Adipocyte (in vitro differentiated cells): ENCODE measurements at regions not wholly inside any gene's neighbourhood (a gene's known extent, or its start where the extent isn't known, plus 50 kb on each side); places are given as distances from the start of the nearest gene placed in this dataset.
"Not testable (repeated sequence)": the region's sequence is repeated elsewhere in the genome, so short reads cannot be mapped to it uniquely, and the experiment has no call there.

Experiments
- DNase-seq: peaks from one replicate; pipeline ENCODE4 v3.0.0-alpha.2; 2015; ENCODE audit warnings: low read depth
- H3K27me3 ChIP-seq: replicated peaks from 2 replicates; pipeline ENCODE4 v1.7.0; 2013; ENCODE audit warnings: mild to moderate bottlenecking, low read length, moderate library complexity; ENCODE audit not compliant: control insufficient read depth, insufficient read depth
- H3K36me3 ChIP-seq: 2 replicates; pipeline ENCODE4 v1.7.0; 2013; ENCODE audit warnings: low read length, mild to moderate bottlenecking, moderate library complexity; ENCODE audit not compliant: control insufficient read depth, insufficient read depth, severe bottlenecking
- H3K4me1 ChIP-seq: 2 replicates; pipeline ENCODE4 v1.7.0; 2013; ENCODE audit warnings: mild to moderate bottlenecking, low read length, moderate library complexity; ENCODE audit not compliant: control insufficient read depth, insufficient read depth
- H3K4me3 ChIP-seq: 2 replicates; pipeline ENCODE4 v1.7.0; 2013; ENCODE audit warnings: mild to moderate bottlenecking, low read length, moderate library complexity
- H3K9ac ChIP-seq: 2 replicates; pipeline ENCODE4 v1.7.0; 2013; ENCODE audit warnings: mild to moderate bottlenecking, low read length, moderate library complexity
- H3K9me3 ChIP-seq: 2 replicates; pipeline ENCODE4 v1.7.0; 2013; ENCODE audit warnings: mild to moderate bottlenecking, low read length, moderate library complexity; ENCODE audit not compliant: control insufficient read depth

GRCh38 chr3:104349836-104350235 is 1016.9 kb upstream of the ALCAM start:
- Histone ChIP-seq H3K9ac (no peak overlapping the region), H3K4me1 (no peaks in the 10 kb centered on the region), H3K4me3 (no peak overlapping the region), H3K9me3 (no peaks in the 10 kb centered on the region), H3K36me3 (no peaks in the 10 kb centered on the region), H3K27me3 (no peaks in the 10 kb centered on the region)
- DNase-seq: peak; percentile 61

- H3K4me3 ChIP-seq: no peak overlapping the region
- no peak for DNase-seq
- H3K9me3 ChIP-seq: no peaks in the 10 kb centered on the region
- no peaks in the 10 kb centered on the region for H3K27me3 ChIP-seq
- no peak overlapping the region for H3K9ac ChIP-seq
- H3K36me3 ChIP-seq: no peaks in the 10 kb centered on the region
- H3K4me1 ChIP-seq: peaks cover 2% of the 10 kb centered on the region
These were observed 1012.8 kb upstream of the ALCAM start for GRCh38 chr3:104353951-104354350.

- H3K4me1 ChIP-seq: peaks cover 12% of the 10 kb centered on the region
- no peaks in the 10 kb centered on the region for H3K27me3 ChIP-seq
- no peaks in the 10 kb centered on the region for H3K36me3 ChIP-seq
- H3K9me3 ChIP-seq: no peaks in the 10 kb centered on the region
- peak; percentile 95 for DNase-seq
- H3K4me3 ChIP-seq: peak overlapping the region; percentile 38
- peak overlapping the region; percentile 23 for H3K9ac ChIP-seq
These were observed 1007.2 kb upstream of the ALCAM start for GRCh38 chr3:104359546-104359945.

GRCh38 chr3:104360038-104360437 is 1006.7 kb upstream of the ALCAM start:
- peak overlapping the region; percentile 23 for H3K9ac ChIP-seq
- H3K9me3 ChIP-seq: no peaks in the 10 kb centered on the region
- peaks cover 12% of the 10 kb centered on the region for H3K4me1 ChIP-seq
- peak overlapping the region; percentile 38 for H3K4me3 ChIP-seq
- no peaks in the 10 kb centered on the region for H3K36me3 ChIP-seq
- DNase-seq: no peak
- H3K27me3 ChIP-seq: no peaks in the 10 kb centered on the region

GRCh38 chr3:104361748-104362147 is 1005.0 kb upstream of the ALCAM start:
- H3K9ac ChIP-seq, DNase-seq, H3K9me3 ChIP-seq, H3K36me3 ChIP-seq, H3K27me3 ChIP-seq, H3K4me3 ChIP-seq: not testable (repeated sequence)
- H3K4me1 ChIP-seq: peaks cover 12% of the 10 kb centered on the region

GRCh38 chr3:104362319-104362718 is 1004.4 kb upstream of the ALCAM start:
- Histone ChIP-seq H3K4me1 (peaks cover 12% of the 10 kb centered on the region), H3K36me3 (no peaks in the 10 kb centered on the region), H3K9ac (no peak overlapping the region), H3K4me3 (no peak overlapping the region), H3K27me3 (no peaks in the 10 kb centered on the region), H3K9me3 (no peaks in the 10 kb centered on the region)
- no peak for DNase-seq

GRCh38 chr3:104367000-104367399 is 999.7 kb upstream of the ALCAM start:
- H3K9me3 ChIP-seq: no peaks in the 10 kb centered on the region
- no peaks in the 10 kb centered on the region for H3K27me3 ChIP-seq
- peak; percentile 50 for DNase-seq
- no peaks in the 10 kb centered on the region for H3K36me3 ChIP-seq
- H3K4me3 ChIP-seq: no peak overlapping the region
- no peaks in the 10 kb centered on the region for H3K4me1 ChIP-seq
- H3K9ac ChIP-seq: no peak overlapping the region

- no peaks in the 10 kb centered on the region for H3K27me3 ChIP-seq
- no peaks in the 10 kb centered on the region for H3K9me3 ChIP-seq
- H3K36me3 ChIP-seq: no peaks in the 10 kb centered on the region
- no peaks in the 10 kb centered on the region for H3K4me1 ChIP-seq
- no peak for DNase-seq
- H3K4me3 ChIP-seq: no peak overlapping the region
- H3K9ac ChIP-seq: no peak overlapping the region
These were observed 997.9 kb upstream of the ALCAM start for GRCh38 chr3:104368760-104369159.

- H3K9me3 ChIP-seq: peaks cover 7% of the 10 kb centered on the region
- DNase-seq: no peak
- H3K4me1 ChIP-seq: no peaks in the 10 kb centered on the region
- no peak overlapping the region for H3K9ac ChIP-seq
- no peaks in the 10 kb centered on the region for H3K27me3 ChIP-seq
- H3K4me3 ChIP-seq: no peak overlapping the region
- H3K36me3 ChIP-seq: no peaks in the 10 kb centered on the region
These were observed 981.3 kb upstream of the ALCAM start for GRCh38 chr3:104385421-104385820.

- H3K9me3 ChIP-seq: no peaks in the 10 kb centered on the region
- no peaks in the 10 kb centered on the region for H3K4me1 ChIP-seq
- no peaks in the 10 kb centered on the region for H3K36me3 ChIP-seq
- H3K4me3 ChIP-seq: no peak overlapping the region
- H3K27me3 ChIP-seq: no peaks in the 10 kb centered on the region
- no peak overlapping the region for H3K9ac ChIP-seq
- peak; percentile 67 for DNase-seq
These were observed 978.1 kb upstream of the ALCAM start for GRCh38 chr3:104388619-104389018.

- Histone ChIP-seq H3K9me3 (no peaks in the 10 kb centered on the region), H3K4me3 (no peak overlapping the region), H3K27me3 (no peaks in the 10 kb centered on the region), H3K36me3 (no peaks in the 10 kb centered on the region), H3K9ac (no peak overlapping the region), H3K4me1 (peaks cover 7% of the 10 kb centered on the region)
- no peak for DNase-seq
These were observed 974.4 kb upstream of the ALCAM start for GRCh38 chr3:104392327-104392726.

- peaks cover 6% of the 10 kb centered on the region for H3K9me3 ChIP-seq
- H3K36me3 ChIP-seq: no peaks in the 10 kb centered on the region
- H3K27me3 ChIP-seq: no peaks in the 10 kb centered on the region
- peaks cover 15% of the 10 kb centered on the region for H3K4me1 ChIP-seq
- H3K4me3 ChIP-seq: no peak overlapping the region
- DNase-seq: peak; percentile 78
- no peak overlapping the region for H3K9ac ChIP-seq
These were observed 969.6 kb upstream of the ALCAM start for GRCh38 chr3:104396974-104397669.
